ENCODE measurements at regions not wholly inside any gene's neighbourhood (a gene's known extent, or its start where the extent isn't known, plus 50 kb on each side); places are given as distances from the start of the nearest gene placed in this dataset.

DNA sequence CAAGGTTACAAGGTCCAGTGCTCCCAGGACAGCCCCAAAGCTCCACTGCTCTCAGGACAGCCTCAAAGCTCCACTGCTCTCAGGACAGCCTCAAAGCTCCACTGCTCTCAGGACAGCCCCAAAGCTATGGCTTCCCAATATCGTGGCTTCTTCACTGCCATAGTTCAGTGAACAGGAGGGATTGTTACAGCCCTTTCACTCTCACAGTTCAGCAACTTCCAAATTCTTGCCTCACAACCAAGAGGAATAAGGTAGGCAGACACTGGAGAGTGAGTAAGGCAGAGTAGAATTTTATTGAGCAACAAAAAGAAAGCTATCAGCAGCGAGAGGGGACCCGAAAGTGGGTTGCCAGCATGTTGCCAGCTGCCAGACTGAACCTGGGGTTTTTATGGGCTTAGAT is 277.6 kb downstream of the CDH10 start:
- DNase-seq (ENCODE audit: extremely low read depth, low read depth): no peak
- TF ChIP-seq, protein P1, sequence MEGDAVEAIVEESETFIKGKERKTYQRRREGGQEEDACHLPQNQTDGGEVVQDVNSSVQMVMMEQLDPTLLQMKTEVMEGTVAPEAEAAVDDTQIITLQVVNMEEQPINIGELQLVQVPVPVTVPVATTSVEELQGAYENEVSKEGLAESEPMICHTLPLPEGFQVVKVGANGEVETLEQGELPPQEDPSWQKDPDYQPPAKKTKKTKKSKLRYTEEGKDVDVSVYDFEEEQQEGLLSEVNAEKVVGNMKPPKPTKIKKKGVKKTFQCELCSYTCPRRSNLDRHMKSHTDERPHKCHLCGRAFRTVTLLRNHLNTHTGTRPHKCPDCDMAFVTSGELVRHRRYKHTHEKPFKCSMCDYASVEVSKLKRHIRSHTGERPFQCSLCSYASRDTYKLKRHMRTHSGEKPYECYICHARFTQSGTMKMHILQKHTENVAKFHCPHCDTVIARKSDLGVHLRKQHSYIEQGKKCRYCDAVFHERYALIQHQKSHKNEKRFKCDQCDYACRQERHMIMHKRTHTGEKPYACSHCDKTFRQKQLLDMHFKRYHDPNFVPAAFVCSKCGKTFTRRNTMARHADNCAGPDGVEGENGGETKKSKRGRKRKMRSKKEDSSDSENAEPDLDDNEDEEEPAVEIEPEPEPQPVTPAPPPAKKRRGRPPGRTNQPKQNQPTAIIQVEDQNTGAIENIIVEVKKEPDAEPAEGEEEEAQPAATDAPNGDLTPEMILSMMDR (IDR thresholded peaks at IDR 0.05; ENCODE audit: low read depth, low read length): no peak

DNA sequence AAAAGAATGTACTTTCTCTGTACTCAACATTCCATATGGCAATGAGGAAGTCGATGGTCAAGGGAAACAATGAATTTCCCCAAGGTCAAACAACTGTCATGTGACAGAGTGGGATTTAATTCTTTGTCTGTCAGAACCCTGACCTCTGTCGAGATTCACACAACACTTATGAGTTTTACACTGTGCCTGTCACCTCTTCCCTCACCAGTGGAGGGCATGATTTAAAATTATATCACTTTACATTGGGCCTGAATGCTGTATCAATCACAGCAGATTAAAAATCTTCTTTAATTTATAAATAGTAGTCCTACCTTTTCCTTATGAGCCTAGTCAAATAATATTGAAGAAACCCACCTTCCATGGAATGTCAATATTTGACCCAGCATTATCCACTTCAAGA is 276.7 kb downstream of the CDH10 start:
- TF ChIP-seq, protein P1 (IDR thresholded peaks at IDR 0.05; ENCODE audit: low read depth, low read length): no peak
- no peak for DNase-seq (ENCODE audit: extremely low read depth, low read depth)

GRCh38 chr5:24376210-24376609 is 268.6 kb downstream of the CDH10 start:
- TF ChIP-seq, protein P1 (IDR thresholded peaks at IDR 0.05; ENCODE audit: low read depth, low read length): no peak
- DNase-seq (ENCODE audit: extremely low read depth, low read depth): no peak

DNA sequence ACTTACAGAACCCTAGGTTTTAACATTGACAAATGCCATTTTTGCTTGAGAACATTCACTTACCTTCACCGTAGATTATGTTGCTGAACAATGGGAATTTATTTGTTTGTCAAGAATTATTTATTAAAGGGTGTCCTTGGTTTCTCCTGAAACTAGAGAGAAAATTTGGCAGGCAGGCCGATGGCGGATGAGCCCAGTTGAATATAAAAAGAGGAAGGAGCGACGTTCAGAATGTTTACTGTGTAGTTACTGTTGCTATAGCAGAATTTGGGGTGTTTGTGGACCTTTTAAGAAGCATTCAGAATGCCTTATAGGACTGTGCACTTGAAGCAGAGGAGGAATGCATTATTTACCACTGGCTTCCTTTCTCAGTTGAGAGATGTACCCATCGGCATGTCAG is 268.2 kb downstream of the CDH10 start:
- no peak for DNase-seq (ENCODE audit: extremely low read depth, low read depth)

DNA sequence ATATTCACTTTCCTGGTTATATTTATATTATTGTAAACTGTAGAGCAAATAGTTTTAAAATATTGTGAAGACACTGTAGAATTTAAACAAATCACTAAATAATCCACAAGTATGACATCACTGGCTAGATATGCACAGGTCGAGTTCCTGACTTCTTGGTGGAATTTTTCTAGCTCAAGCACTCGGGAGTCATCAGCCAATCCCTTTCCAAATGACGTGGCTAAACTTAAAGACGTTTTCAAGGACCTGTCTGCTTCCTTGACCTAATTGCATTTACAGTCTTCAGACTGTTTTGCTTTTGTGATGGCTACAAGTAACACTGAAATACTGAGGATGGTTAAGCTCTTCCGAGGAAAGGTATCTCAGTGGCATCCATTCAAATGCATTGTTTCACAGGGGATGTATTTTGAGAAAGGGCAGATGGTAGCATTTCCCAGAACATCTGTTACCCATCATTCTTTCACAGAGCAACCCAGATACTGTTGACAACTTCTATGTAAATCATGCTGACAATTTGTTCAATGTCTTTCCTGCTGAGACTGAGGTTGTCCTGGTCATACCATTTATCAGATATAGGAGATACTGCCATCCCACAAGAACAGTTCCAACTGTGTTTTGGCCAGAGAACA is 262.8 kb downstream of the CDH10 start:
- TF ChIP-seq, protein P1 (IDR thresholded peaks at IDR 0.05; ENCODE audit: low read depth, low read length): no peak
- DNase-seq (ENCODE audit: extremely low read depth, low read depth): no peak

More for the DNA sequence above, 268.2 kb downstream of the CDH10 start:
- TF ChIP-seq, protein P1 (IDR thresholded peaks at IDR 0.05; ENCODE audit: low read depth, low read length): no peak

DNA sequence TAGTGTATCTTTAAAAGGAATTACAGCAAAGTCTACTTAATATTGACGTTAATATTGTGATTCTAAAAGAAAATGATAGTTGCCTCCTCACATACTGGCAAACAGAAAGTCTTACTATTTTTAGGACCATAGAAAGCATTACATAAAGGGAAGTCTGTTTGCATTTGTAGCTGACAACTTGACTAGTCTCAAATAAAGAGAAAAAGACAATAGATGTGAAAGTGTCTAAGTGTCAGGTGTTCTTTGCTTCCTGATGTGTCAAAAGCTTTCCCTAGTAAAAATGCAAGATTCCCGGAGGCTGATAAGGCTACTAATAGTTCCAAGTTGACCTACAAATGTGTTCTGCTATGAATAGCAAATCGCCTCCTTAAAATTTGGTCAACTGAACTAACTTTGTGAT is 259.7 kb downstream of the CDH10 start:
- no peak for DNase-seq (ENCODE audit: extremely low read depth, low read depth)
- TF ChIP-seq, protein P1 (IDR thresholded peaks at IDR 0.05; ENCODE audit: low read depth, low read length): no peak

DNA sequence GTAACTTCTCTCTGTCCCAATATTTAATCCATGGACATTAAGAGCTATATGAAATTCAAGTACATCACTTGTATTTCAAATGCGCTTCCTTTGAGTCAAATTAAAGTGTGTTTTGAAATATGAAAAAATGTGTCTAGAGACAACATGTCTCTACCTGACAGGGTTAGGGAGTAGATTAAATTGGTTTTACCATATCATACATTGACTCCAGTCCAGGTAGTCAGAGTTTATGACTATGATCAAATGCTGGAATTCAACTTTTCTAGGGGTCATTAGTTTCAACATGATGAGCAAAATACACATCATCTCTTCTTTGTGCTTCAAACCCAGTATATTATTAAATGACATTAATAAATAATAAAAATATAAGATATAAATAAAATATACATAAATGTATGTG is 259.2 kb downstream of the CDH10 start:
- no peak for DNase-seq (ENCODE audit: extremely low read depth, low read depth)
- TF ChIP-seq, protein P1 (IDR thresholded peaks at IDR 0.05; ENCODE audit: low read depth, low read length): no peak

Measured in AG09319 (cell line).